B cell (primary cell): ENCODE measurements at regions not wholly inside any gene's neighbourhood (a gene's known extent, or its start where the extent isn't known, plus 50 kb on each side); places are given as distances from the start of the nearest gene placed in this dataset.

Experiments
- EZH2 ChIP-seq: IDR thresholded peaks from 2 replicates; pipeline ENCODE4 v1.6.1; 2012; ENCODE audit warnings: borderline replicate concordance, low read depth, mild to moderate bottlenecking, moderate library complexity, low read length; ENCODE audit not compliant: insufficient read depth, poor library complexity, severe bottlenecking
- TF ChIP-seq, protein P1 (sequence below): fragments of 200-600 bp; IDR thresholded peaks from one replicate; pipeline ENCODE4 v1.8.0; 2022; ENCODE audit warnings: antibody characterized with exemption, mild to moderate bottlenecking

DNA sequence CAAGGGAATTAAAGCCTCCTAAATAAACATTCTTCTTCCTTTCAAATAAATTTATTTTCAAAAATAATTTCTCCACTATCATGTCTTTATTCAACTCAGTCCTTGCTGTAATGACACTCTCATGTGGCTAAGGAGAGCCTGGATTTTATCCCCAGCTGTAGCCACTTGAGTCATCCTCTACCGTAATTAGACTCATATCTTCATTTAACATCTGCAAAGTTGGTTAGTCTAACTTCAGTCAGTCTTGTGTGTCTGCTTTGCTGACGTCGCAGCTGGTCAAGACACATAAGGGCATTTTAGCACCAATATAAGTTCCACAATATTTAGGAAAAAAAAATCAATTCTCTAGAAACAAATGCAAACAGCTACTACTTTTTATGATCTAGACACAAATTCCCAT is 776.4 kb upstream of the ATXN8OS start:
- TF ChIP-seq, protein P1, sequence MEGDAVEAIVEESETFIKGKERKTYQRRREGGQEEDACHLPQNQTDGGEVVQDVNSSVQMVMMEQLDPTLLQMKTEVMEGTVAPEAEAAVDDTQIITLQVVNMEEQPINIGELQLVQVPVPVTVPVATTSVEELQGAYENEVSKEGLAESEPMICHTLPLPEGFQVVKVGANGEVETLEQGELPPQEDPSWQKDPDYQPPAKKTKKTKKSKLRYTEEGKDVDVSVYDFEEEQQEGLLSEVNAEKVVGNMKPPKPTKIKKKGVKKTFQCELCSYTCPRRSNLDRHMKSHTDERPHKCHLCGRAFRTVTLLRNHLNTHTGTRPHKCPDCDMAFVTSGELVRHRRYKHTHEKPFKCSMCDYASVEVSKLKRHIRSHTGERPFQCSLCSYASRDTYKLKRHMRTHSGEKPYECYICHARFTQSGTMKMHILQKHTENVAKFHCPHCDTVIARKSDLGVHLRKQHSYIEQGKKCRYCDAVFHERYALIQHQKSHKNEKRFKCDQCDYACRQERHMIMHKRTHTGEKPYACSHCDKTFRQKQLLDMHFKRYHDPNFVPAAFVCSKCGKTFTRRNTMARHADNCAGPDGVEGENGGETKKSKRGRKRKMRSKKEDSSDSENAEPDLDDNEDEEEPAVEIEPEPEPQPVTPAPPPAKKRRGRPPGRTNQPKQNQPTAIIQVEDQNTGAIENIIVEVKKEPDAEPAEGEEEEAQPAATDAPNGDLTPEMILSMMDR: no peak
- TF ChIP-seq EZH2: no peak
